Breast epithelium (tissue), 3 donors: ENCODE measurements at regions not wholly inside any gene's neighbourhood (a gene's known extent, or its start where the extent isn't known, plus 50 kb on each side); places are given as distances from the start of the nearest gene placed in this dataset.

Experiments used
- CTCF ChIP-seq, 3 donors: fragments of 450-650 bp; IDR thresholded peaks; one replicate each; pipeline ENCODE4 v1.5.1; 2016 to 2017; ENCODE audit warnings: antibody characterized with exemption in 3 of 3, mild to moderate bottlenecking in 3 of 3, moderate library complexity in 3 of 3
- POLR2A ChIP-seq: fragments of 450-650 bp; IDR thresholded peaks from one replicate; pipeline ENCODE4 v1.6.1; 2016; ENCODE audit warnings: antibody characterized with exemption, mild to moderate bottlenecking, moderate library complexity
- POLR2AphosphoS5 ChIP-seq, 3 donors: sonication (generic); formaldehyde crosslinking; IDR thresholded peaks; one replicate each; pipeline ENCODE4 v1.6.1; 2017; ENCODE audit warnings: antibody characterized with exemption in 3 of 3

GRCh38 chr15:92843814-92844213 lies 56.3 kb upstream of the CHD2 start:
- TF ChIP-seq POLR2A (no peak), CTCF (IDR thresholded peaks at IDR 0.05) (no peak), POLR2AphosphoS5 (IDR thresholded peaks at IDR 0.05) (no peak)
